GM12875 (cell line): ENCODE measurements at regions not wholly inside any gene's neighbourhood (a gene's known extent, or its start where the extent isn't known, plus 50 kb on each side); places are given as distances from the start of the nearest gene placed in this dataset.

Experiments used
- H3K4me3 ChIP-seq: one replicate; pipeline ENCODE4 v1.5.1; 2011; ENCODE audit warnings: low read depth, low read length, control low read depth
- CTCF ChIP-seq: IDR thresholded peaks from 2 replicates; pipeline ENCODE4 v1.5.1; 2011; ENCODE audit warnings: low read depth, mild to moderate bottlenecking, control low read depth, inconsistent platforms, low read length, moderate library complexity, borderline replicate concordance; ENCODE audit not compliant: insufficient read depth

- no peak for TF ChIP-seq CTCF
- no peak overlapping the region for H3K4me3 ChIP-seq
Measured at GRCh38 chr2:41932241-41933045, 115.4 kb upstream of the PKDCC start.

DNA sequence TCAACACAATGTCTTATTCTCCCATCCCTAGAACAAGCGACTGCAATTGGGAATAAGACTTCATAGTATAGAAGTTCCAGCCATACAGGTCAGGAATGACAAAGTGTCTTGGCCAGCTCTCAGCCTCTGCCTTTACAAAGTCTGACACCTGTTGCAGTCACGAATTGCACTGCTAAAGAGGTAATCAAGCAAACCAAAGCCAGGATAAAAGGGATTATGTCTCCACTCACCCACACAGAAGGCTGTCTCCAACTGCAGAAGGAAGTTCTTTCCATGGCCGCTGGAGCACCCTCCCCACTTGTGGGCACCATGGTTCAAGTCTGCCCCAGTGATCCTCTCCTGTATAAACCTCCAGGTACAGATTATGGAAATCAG lies 114.8 kb upstream of the PKDCC start:
- TF ChIP-seq CTCF: no peak
- no peak overlapping the region for H3K4me3 ChIP-seq

GRCh38 chr2:41933585-41934320 lies 114.1 kb upstream of the PKDCC start:
- no peak for TF ChIP-seq CTCF
- H3K4me3 ChIP-seq: no peak overlapping the region

DNA sequence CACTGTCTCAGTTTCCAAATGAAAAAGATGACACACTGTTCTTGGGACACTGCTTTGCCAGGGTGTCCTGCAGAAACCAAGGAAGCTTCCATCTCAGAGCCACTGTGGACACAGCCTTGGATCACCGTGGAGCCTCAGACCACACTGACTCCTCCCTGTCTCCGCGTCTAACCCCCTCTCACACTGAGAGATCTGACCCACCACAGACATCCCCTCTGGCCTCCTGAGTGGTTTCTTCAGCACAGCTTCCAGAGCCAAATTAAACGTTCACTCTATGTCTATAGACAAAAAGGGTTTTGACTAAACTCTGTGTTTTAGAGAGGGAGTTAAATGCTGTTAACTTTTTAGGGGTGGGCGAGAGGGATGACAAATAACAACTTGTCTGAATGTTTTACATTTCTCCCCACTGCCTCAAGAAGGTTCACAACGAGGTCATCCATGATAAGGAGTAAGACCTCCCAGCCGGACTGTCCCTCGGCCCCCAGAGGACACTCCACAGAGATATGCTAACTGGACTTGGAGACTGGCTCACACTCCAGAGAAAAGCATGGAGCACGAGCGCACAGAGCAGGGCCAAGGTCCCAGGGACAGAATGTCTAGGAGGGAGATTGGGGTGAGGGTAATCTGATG lies 113.4 kb upstream of the PKDCC start:
- TF ChIP-seq CTCF: no peak
- H3K4me3 ChIP-seq: no peak overlapping the region

- H3K4me3 ChIP-seq: no peak overlapping the region
- no peak for TF ChIP-seq CTCF
Measured at GRCh38 chr2:41935002-41935401, 112.8 kb upstream of the PKDCC start.

- no peak for TF ChIP-seq CTCF
- H3K4me3 ChIP-seq: no peak overlapping the region
Measured at GRCh38 chr2:41935825-41936224, 112.0 kb upstream of the PKDCC start.
